ENCODE measurements at regions not wholly inside any gene's neighbourhood (a gene's known extent, or its start where the extent isn't known, plus 50 kb on each side); places are given as distances from the start of the nearest gene placed in this dataset.

GRCh38 chr1:34338871-34339270 is 162.2 kb downstream of the C1orf94 start:
- H3K4me3 ChIP-seq = no peak overlapping the region
- TF ChIP-seq, protein P1, sequence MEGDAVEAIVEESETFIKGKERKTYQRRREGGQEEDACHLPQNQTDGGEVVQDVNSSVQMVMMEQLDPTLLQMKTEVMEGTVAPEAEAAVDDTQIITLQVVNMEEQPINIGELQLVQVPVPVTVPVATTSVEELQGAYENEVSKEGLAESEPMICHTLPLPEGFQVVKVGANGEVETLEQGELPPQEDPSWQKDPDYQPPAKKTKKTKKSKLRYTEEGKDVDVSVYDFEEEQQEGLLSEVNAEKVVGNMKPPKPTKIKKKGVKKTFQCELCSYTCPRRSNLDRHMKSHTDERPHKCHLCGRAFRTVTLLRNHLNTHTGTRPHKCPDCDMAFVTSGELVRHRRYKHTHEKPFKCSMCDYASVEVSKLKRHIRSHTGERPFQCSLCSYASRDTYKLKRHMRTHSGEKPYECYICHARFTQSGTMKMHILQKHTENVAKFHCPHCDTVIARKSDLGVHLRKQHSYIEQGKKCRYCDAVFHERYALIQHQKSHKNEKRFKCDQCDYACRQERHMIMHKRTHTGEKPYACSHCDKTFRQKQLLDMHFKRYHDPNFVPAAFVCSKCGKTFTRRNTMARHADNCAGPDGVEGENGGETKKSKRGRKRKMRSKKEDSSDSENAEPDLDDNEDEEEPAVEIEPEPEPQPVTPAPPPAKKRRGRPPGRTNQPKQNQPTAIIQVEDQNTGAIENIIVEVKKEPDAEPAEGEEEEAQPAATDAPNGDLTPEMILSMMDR (IDR thresholded peaks at IDR 0.05; ENCODE audit: borderline replicate concordance) = no peak
- H3K36me3 ChIP-seq = no peaks in the 10 kb centered on the region
- DNase-seq = no peak
- H3K27me3 ChIP-seq (ENCODE audit: low read depth) = peaks cover 87% of the 10 kb centered on the region
- H3K9me3 ChIP-seq (replicated peaks) = no peaks in the 10 kb centered on the region
- no peaks in the 10 kb centered on the region for H3K4me1 ChIP-seq
- no peak overlapping the region for H3K27ac ChIP-seq (replicated peaks)
- intact Hi-C loops (cut with micrococcal nuclease) = no loop called here

DNA sequence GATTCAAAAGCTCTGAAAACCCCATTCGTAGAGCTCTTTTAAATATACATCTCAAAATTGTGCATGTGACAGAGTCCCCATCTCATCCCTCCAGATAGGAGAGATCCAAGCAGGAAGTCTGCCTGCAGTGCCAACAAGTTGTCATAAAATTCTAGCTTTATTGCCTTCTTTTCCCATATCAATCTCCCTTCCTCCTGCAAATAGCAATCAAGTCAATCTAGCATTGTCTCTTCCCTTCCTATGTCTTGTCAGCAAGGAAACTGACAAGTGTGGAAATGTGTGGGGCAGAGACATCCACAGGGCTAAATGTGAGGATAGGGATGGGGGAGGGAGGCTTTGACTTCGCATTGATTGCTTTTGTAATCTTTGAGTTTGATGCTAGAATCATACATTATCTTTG is 165.2 kb downstream of the C1orf94 start:
- TF ChIP-seq, protein P1 (IDR thresholded peaks at IDR 0.05; ENCODE audit: borderline replicate concordance) = no peak

DNA sequence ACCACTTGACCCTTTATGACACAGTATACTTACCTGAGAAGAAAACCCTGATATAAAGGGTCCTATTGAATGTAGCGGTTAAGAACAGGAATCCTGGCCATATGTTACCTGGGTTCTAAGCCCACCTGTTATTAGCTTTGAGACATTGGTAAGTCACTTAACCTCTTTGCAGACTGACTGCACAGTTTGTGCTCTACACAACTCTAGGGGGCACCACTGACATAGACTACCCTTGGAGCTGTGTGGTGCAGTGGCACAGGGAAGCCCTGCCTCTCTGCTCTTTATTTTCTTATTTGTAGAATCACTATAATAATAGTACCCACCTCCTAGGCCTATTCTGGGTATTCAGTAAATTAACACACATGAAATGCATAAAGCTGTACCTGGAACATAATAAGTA is 165.6 kb downstream of the C1orf94 start:
- Histone ChIP-seq H3K36me3 (no peaks in the 10 kb centered on the region), H3K4me1 (no peaks in the 10 kb centered on the region), H3K9me3 (replicated peaks) (no peaks in the 10 kb centered on the region), H3K4me3 (no peak overlapping the region), H3K27ac (replicated peaks) (no peak overlapping the region), H3K27me3 (ENCODE audit: low read depth) (peaks cover 89% of the 10 kb centered on the region)
- intact Hi-C loops (cut with micrococcal nuclease) = no loop called here
- DNase-seq = no peak
- TF ChIP-seq, protein P1 (IDR thresholded peaks at IDR 0.05; ENCODE audit: borderline replicate concordance) = no peak

More for the DNA sequence above, 165.2 kb downstream of the C1orf94 start:
- no peak for DNase-seq
- no peaks in the 10 kb centered on the region for H3K4me1 ChIP-seq
- no peak overlapping the region for H3K27ac ChIP-seq (replicated peaks)
- H3K4me3 ChIP-seq = no peak overlapping the region
- H3K9me3 ChIP-seq (replicated peaks) = no peaks in the 10 kb centered on the region
- H3K36me3 ChIP-seq = no peaks in the 10 kb centered on the region
- intact Hi-C loops (cut with micrococcal nuclease) = no loop called here
- peaks cover 87% of the 10 kb centered on the region for H3K27me3 ChIP-seq (ENCODE audit: low read depth)

DNA sequence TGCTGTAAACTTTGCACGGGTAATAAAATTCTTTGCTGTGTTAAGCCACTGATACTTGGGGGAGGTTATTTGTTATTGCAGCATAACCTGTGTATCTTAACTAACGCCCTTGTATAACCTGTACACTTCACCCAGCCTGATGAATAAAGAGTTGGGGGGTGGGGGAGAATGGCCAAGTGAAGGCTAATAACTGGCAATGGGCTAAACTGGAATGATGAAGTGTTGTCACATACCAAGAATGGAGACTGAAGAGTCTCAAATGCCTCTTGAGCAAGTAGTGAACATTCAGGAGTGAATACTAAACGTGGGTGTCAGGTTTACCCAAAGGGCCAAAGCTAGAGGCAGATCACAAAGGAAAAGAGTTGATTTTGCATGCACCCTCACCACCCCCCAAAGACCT is 169.4 kb downstream of the C1orf94 start:
- TF ChIP-seq, protein P1 (IDR thresholded peaks at IDR 0.05; ENCODE audit: borderline replicate concordance) = no peak

GRCh38 chr1:34353409-34353808 is 176.7 kb downstream of the C1orf94 start:
- Histone ChIP-seq H3K27ac (replicated peaks) (no peak overlapping the region), H3K27me3 (ENCODE audit: low read depth) (peaks cover 70% of the 10 kb centered on the region), H3K9me3 (replicated peaks) (no peaks in the 10 kb centered on the region), H3K36me3 (no peaks in the 10 kb centered on the region), H3K4me3 (no peak overlapping the region), H3K4me1 (no peaks in the 10 kb centered on the region)
- intact Hi-C loops (cut with micrococcal nuclease) = no loop called here
- TF ChIP-seq, protein P1 (IDR thresholded peaks at IDR 0.05; ENCODE audit: borderline replicate concordance) = no peak
- DNase-seq = no peak

More for the DNA sequence above, 169.4 kb downstream of the C1orf94 start:
- no peaks in the 10 kb centered on the region for H3K36me3 ChIP-seq
- no peak overlapping the region for H3K4me3 ChIP-seq
- no peaks in the 10 kb centered on the region for H3K4me1 ChIP-seq
- no peak overlapping the region for H3K27ac ChIP-seq (replicated peaks)
- intact Hi-C loops (cut with micrococcal nuclease) = no loop called here
- no peaks in the 10 kb centered on the region for H3K9me3 ChIP-seq (replicated peaks)
- DNase-seq = no peak
- H3K27me3 ChIP-seq (ENCODE audit: low read depth) = peaks cover 84% of the 10 kb centered on the region

GRCh38 chr1:34354367-34354766 is 177.7 kb downstream of the C1orf94 start:
- Histone ChIP-seq H3K27ac (replicated peaks) (no peak overlapping the region), H3K27me3 (ENCODE audit: low read depth) (peaks cover 70% of the 10 kb centered on the region), H3K9me3 (replicated peaks) (no peaks in the 10 kb centered on the region), H3K4me3 (no peak overlapping the region), H3K36me3 (no peaks in the 10 kb centered on the region), H3K4me1 (no peaks in the 10 kb centered on the region)
- intact Hi-C loops (cut with micrococcal nuclease) = no loop called here
- TF ChIP-seq, protein P1 (IDR thresholded peaks at IDR 0.05; ENCODE audit: borderline replicate concordance) = no peak
- no peak for DNase-seq

Measured in left ventricle myocardium inferior (tissue), 1 donor.